ENCODE measurements at regions not wholly inside any gene's neighbourhood (a gene's known extent, or its start where the extent isn't known, plus 50 kb on each side); places are given as distances from the start of the nearest gene placed in this dataset.

GRCh38 chr7:88495881-88496725, 189.4 kb upstream of the STEAP4 start:
- ATAC-seq, result no peak

- ATAC-seq, result no peak
These were observed 185.5 kb upstream of the STEAP4 start for GRCh38 chr7:88492153-88492552.

- no peak for ATAC-seq
These were observed 184.2 kb upstream of the STEAP4 start for GRCh38 chr7:88490874-88491273.

DNA sequence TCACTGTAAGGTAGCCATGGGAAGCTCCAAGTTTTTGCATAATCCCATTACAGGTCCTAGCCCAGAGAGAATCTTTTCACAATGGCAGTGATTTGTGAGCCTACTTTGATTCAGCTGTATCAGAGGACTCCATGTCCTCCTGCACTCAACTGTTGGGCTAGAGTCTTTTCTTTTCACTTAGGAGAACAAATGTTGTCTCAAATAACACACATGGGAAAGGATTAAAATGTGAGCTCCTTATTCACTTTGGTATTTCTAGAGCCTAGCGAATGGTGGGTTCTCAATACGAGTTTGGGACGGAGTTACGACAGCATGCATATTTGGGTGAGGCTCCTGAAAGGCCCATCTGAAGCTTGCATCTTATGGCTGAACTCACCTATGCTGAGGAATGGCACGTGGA, 183.5 kb upstream of the STEAP4 start:
- no peak for ATAC-seq

DNA sequence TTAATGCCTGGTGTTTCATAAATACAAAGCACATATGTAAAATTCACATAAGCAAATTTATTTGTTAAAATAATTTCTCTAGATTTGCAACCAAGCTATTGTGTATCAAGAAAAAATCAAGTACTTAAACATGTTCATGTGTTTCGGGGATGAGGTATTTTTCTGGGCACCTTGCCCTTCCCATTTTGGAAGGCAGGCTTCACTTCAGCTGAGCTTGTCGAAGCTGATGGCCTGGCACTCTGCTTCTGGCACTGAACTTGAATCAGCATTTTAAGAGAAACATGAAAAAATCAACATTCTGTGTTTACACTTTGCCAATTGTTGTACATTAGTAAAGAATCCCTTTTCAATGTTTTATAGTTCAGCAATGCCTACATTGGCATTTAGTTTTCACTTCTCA, 179.1 kb upstream of the STEAP4 start:
- ATAC-seq, result no peak

DNA sequence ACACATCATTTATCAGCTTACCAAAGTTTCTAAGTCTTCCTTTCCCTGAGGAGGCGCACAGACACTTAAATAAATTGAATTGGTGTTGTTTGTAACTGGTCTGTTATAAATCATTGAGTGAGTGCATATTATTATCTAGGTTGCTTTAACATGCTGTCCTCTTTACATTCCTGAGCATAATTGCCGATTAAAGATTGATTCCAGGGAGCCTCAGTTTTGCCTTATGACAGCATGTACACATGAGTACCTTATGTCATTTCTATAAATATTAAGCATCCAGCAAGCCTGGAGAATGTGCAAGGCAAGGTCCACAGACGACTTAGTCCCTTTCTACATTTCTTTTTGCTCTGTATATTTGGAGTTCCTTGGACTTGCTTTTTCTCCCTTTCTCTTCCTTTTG, 177.9 kb upstream of the STEAP4 start:
- ATAC-seq, result no peak

DNA sequence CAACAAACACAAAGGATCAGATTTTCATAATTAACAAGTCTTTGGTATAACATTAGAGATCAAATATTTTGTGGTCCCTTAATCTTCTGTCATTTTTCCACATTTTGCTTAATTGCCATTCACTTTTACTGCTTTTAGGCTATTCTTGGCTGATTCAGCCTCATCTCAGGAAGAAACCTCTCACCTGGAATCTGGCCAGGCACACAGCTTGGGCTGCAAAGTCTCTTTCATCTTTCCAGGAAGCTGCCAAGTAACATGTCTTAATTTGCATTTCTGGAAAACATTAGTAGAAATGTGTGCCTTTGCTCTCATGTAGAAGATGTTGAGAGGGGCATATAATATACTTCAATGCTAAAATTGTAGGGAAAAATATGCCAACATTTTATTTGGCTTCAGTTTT, 174.2 kb upstream of the STEAP4 start:
- no peak for ATAC-seq

DNA sequence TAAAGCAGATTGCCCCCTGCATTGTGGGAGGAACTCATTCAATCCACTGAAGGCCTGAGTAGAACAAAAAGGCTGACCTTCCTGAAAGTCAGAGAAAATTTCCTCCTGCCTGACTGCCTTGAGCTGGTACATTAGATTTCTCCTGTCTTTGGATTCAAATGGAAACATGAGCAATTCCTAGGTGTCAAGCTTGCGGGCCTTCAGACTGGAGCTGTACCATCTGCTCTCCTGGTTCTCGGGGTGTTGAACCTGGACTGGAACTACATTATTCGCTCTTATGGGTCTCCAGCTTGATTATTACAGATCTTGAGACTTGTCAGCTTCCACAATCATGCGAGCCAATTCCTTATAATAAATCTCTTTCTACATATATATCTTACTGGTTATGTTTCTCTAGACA, 173.6 kb upstream of the STEAP4 start:
- ATAC-seq, result no peak

- ATAC-seq, result no peak
These were observed 171.3 kb upstream of the STEAP4 start for GRCh38 chr7:88477976-88478375.

DNA sequence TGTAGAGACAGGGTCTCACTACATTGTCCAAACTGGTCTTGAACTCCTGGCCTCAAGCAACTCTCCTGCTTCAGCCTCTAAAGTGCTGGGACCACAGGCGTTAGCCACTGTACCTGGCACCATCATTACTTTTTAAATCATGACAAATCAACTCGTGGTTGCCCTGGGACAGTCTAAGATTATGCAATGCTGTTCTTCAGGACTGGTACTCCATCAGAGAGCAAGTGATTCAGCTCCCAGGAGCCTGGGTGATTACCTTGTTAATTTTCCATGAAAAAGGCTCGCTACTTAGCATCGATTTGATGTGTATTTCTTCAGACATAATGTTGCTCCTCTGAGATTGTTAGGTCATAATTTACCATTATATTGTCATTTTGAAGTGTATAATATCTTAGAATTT, 158.9 kb upstream of the STEAP4 start:
- ATAC-seq, result no peak

DNA sequence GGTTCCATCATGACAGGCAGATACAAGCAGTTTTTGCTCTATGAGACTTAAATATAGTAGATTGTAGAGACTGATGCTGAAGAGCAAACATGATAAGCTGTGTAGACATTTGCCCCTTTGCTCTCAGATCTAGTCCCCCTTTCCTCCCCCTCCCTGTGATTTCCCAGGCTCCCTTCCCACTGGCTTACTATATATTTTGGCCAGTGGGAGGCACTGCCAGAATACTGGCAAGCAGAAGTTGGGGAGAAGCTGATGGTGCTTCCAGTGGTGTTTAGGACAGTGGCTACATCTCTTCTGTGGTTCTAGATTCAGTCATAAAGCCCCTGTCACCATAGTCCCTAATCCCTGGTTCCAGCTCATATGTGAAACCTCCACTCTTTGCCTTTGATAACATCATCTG, 156.1 kb upstream of the STEAP4 start:
- ATAC-seq, result no peak

DNA sequence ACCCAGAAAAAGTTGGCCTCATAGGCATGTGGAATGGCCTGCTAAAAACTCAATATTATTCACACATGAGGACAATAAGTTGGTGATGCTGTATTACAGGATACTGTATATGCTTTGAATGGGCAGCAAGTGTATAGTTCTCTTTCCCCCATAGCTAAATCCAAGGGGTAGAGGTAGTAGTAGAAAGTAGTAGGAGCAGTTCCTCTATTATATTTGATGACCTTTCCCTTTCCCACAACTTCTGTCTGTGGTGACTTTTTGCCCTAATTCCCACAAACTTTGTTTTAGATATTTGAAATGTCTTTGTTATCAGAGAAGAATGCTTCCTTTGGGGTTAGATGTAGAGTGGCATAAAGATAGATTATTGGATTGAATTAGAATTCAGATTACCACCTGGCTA, 154.0 kb upstream of the STEAP4 start:
- ATAC-seq, result no peak

DNA sequence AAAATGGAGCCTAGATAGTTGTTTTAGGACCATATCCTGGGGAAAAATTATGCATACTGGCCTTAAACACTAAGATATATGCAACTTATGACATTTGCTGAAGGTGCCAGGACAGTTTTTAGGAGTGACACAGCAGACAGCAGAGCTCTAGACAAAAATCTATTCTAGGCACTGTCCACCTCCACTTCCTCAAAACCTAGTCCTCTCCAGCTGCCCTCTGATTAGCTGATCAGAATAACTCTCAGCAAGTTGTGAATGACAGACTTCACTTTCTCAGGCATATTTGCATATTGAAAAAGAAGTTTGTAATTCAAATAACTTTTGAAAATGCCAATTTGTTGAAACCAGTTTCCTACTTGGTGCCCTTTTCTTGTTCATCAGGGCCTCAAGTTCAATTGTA, 152.3 kb upstream of the STEAP4 start:
- no peak for ATAC-seq

DNA sequence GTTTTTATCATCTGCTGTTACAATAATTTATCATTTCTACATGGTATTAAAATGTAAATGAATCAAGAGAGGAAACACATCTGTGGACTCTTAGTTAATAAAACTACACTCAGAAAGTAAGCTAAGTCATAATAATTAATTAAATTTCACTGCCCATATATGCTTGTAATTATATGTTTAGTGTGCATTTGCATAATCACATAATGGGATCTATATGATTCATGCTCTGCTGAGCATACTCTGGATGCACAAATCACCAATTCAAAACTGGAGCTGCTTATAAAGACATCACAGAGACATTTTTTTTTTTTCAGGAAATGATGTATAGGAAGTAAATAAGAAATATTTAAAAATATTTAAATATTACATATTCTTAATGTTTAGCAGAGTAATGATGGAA, 151.6 kb upstream of the STEAP4 start:
- no peak for ATAC-seq

- ATAC-seq, result no peak
These were observed 150.6 kb upstream of the STEAP4 start for GRCh38 chr7:88457320-88457719.

DNA sequence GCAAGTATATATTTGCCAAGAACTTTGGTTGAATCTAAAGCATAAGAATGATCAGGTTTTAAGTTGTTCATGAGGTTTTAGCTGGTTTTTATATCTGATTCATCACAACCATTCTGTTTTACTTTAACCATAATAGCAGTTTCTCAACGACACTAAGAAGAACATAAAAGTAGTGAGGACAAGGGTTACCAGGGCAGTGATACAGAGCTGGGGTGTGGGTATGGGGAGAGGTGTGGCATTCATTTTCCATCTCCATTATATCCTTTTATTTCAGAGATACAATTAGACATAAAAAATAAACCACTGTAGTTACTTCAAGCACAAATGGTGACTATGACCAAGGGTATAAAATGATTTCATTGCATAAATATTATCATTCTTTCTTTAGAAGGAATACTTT, 149.8 kb upstream of the STEAP4 start:
- ATAC-seq, result no peak

DNA sequence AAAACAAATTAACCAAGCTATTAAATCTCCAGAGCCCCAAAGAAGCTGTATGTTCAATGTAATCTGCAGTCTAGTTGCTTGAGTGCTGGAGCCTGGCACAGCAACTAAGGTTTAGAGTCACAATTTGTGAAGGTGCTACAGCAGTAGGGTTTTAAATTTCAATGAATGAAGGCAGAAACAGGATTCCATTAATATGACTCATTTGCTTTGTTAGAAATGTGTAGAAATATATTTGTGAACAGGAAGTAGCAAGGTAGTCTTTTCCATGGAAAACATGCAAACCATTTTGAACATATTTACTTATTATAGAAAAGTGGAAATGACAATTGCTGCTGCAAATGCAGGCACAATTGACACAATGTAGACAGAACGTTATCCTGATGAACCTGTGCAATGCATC, 149.0 kb upstream of the STEAP4 start:
- ATAC-seq, result no peak

DNA sequence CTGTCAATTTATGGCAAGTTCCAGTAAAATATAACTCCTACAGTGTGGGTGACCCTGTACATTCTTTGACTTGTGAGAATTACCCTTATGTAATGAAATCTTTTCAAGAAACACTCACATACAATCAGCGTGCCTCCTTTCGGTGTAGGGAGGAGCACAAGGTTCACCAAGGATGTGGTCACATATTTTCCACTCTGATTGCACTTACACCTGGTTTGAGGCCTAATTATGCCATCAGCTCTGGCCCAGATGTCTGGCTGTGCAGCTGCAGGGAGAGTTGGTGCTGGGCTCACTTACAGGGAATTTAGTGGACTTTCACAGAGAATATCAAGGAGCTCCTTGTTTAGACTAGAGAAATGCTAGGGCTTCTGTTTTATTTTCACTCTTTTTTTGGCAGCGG, 146.0 kb upstream of the STEAP4 start:
- no peak for ATAC-seq

DNA sequence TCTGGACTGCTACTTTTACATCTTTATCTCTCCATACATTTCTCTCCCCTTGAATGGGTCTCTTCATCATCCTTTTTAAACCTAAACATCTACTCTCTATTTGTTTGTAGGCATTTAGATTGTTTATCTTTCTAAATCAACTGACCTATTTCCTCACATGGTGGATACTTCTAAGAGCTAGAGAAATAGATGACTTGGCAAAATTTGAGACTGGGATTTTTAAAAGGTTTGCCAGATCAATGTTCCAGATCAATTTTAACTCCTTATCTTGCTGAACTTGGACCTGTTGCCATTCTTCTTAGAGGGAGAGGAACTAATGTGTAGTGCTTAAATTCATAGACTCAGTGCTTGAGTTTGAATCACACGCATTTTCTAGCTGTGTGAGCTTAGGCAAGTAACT, 144.2 kb upstream of the STEAP4 start:
- no peak for ATAC-seq

DNA sequence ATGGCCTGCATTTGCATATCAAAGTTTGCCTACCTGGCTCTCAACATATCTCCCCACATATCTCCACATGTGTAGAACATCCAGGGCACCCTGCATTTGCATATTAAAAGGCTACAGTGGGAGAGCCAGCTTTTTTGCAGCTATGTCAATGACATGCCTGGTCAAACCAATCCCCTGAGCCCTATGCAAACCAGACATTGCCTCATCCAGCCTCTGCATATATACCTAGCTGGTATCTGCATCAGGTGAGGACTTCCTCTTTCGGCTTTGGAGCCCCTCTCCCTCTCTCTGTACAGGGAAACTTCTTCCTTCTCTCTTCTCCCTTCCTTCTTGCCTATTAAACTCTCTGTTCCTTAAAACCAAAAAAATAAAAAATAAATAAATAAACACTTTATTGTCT, 142.7 kb upstream of the STEAP4 start:
- no peak for ATAC-seq

GRCh38 chr7:88442413-88442812, 135.7 kb upstream of the STEAP4 start:
- no peak for ATAC-seq

DNA sequence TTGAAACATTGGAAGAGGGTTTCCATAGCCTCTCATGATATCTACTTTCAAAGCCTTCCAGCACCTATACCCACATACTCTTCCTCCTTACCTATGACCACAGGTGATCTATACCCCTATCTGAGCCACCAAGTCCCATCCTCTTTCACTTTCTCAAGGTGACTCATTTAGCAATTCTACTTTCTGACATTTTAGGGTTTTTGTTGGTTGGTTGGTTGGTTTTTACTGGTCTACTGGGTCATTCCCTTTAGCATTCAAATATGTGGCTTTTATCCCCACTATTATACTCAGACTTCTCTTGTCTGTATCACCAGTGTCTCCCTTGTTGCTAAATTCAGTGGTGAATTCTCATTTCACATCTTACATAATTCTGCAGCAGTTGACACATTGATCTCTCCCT, 130.4 kb upstream of the STEAP4 start:
- ATAC-seq, result no peak

DNA sequence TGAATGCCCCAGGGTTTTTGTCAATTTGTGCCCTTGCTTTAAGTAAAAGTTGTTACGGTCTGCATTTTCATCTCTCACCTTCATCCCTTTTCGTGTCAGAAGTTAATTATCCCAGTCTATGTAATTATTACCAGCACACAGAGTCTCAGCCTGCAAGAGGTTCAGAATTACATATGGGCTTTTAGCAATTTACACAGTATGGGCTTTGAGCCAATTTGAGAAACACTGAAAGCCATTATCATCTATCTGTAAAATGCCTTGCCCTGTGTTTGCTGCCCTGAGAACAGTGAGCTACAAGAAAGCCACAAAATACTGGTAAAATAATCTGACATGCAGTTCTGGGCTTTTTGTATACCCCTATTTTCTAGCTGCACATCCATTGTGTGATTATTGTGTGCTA, 125.6 kb upstream of the STEAP4 start:
- ATAC-seq, result no peak

- no peak for ATAC-seq
These were observed 125.2 kb upstream of the STEAP4 start for GRCh38 chr7:88431882-88432281.

DNA sequence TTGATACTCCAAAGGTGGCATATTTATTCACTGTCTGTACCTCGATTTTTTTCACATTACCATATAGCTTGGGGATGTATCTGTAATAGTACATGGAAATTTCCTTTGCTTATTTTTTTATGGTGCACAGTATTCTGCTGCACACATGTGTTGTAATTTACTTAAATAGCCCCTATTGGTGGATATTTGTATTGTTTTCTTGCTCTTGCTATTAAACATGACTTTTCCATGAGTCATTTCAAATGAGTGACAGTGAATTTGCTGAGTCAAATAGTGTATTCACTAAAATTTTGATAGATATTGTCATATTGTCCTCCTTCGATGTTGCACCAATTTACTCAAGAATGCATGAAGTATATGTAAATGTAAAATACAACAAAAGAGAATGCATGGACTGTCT, 122.7 kb upstream of the STEAP4 start:
- ATAC-seq, result no peak

Measured in esophagus mucosa (tissue), 1 donor.